ENCODE measurements at regions not wholly inside any gene's neighbourhood (a gene's known extent, or its start where the extent isn't known, plus 50 kb on each side); places are given as distances from the start of the nearest gene placed in this dataset.

GRCh38 chr13:40328091-40328490 lies 338.4 kb downstream of the FOXO1 start:
- Mint-ChIP-seq H3K4me3 (no peak overlapping the region), H3K27me3 (ENCODE audit: low read depth) (no peaks in the 10 kb centered on the region), H3K36me3 (peaks cover 20% of the 10 kb centered on the region), H3K27ac (no peak overlapping the region), H3K4me1 (peaks cover 6% of the 10 kb centered on the region), H3K9me3 (peaks cover 32% of the 10 kb centered on the region)
- no peak for ATAC-seq
- POLR2A ChIA-PET = interaction anchor here (0.7 kb wide), 1 partner anchor 133 kb away, joined by 4 read pairs; no protein-coding TSS in a partner anchor
- TF ChIP-seq CTCF (IDR thresholded peaks at IDR 0.05) = no peak
- no peak for TF ChIP-seq ESRRA (CRISPR knock-in tag; IDR thresholded peaks at IDR 0.05; ENCODE audit: borderline replicate concordance)
- TF ChIP-seq ZNF219 (CRISPR knock-in tag; IDR thresholded peaks at IDR 0.05; ENCODE audit: borderline replicate concordance) = no peak
- no peak for TF ChIP-seq HMGA2 (CRISPR knock-in tag; IDR thresholded peaks at IDR 0.05)
- CTCF ChIA-PET = no interaction called here
- DNase-seq (ENCODE audit: low spot score) = no peak

GRCh38 chr13:40329781-40330485 lies 336.5 kb downstream of the FOXO1 start:
- TF ChIP-seq NR3C1 (CRISPR knock-in tag; conservative IDR thresholded peaks at IDR 0.05; ENCODE audit: low read depth) = no peak
- TF ChIP-seq NFYB (CRISPR knock-in tag; conservative IDR thresholded peaks at IDR 0.05; ENCODE audit: low read depth) = no peak
- no peak for TF ChIP-seq ZNF121 (CRISPR knock-in tag; IDR thresholded peaks at IDR 0.05)
- TF ChIP-seq ZNF532 (CRISPR knock-in tag; IDR thresholded peaks at IDR 0.05; ENCODE audit: borderline replicate concordance) = no peak
- TF ChIP-seq MLX (CRISPR knock-in tag; IDR thresholded peaks at IDR 0.05) = no peak
- no peak for TF ChIP-seq CDX4 (CRISPR knock-in tag; IDR thresholded peaks at IDR 0.05; ENCODE audit: borderline replicate concordance)
- no peak for TF ChIP-seq ZNF281 (CRISPR knock-in tag; IDR thresholded peaks at IDR 0.05)
- no peak for TF ChIP-seq OVOL2 (CRISPR knock-in tag; IDR thresholded peaks at IDR 0.05; ENCODE audit: borderline replicate concordance)
- peaks cover 6% of the 10 kb centered on the region; the same call in 1 of the 2 replicates for H3K36me3 Mint-ChIP-seq
- H3K4me1 Mint-ChIP-seq = peaks cover 15% of the 10 kb centered on the region
- CTCF ChIA-PET = no interaction called here
- DNase-seq (ENCODE audit: low spot score) (no peak), ATAC-seq (no peak)
- H3K27me3 Mint-ChIP-seq (ENCODE audit: low read depth) = no peaks in the 10 kb centered on the region; the same call in 1 of the 2 replicates
- peaks cover 17% of the 10 kb centered on the region for H3K9me3 Mint-ChIP-seq
- POLR2A ChIA-PET = no interaction called here
- H3K4me3 Mint-ChIP-seq = no peak overlapping the region
- H3K27ac Mint-ChIP-seq = no peak overlapping the region
